Stimulated activated CD4-positive, alpha-beta T cell treated with anti-CD3 and anti-CD28 coated beads, Interleukin-12 subunit alpha, Interleukin-12 subunit beta, amount 100 ng/mL, for 24 hours (primary cell): ENCODE measurements at regions not wholly inside any gene's neighbourhood (a gene's known extent, or its start where the extent isn't known, plus 50 kb on each side); places are given as distances from the start of the nearest gene placed in this dataset.

ENCODE experiments used
- DNase-seq, 2 experiments: peaks; one replicate each; pipeline ENCODE4 v3.0.0-alpha.2; 2020; ENCODE audit warnings: low read depth in 2 of 2

GRCh38 chr2:12665334-12665733 is 51.4 kb upstream of the TRIB2 start:
- no peak for DNase-seq

- DNase-seq: no peak
Observed at GRCh38 chr2:12666445-12666844, 50.3 kb upstream of the TRIB2 start.
